SK-N-SH (cell line): ENCODE measurements at regions not wholly inside any gene's neighbourhood (a gene's known extent, or its start where the extent isn't known, plus 50 kb on each side); places are given as distances from the start of the nearest gene placed in this dataset.

Experiments used
- CTCF ChIA-PET: fragments of 300-600, 350-600 bp; formaldehyde crosslinking; extraction: SDS; loops from one replicate; lab custom pipeline; 2021; lab: Yijun Ruan, JAX
- POLR2A ChIA-PET: fragments of 350-600 bp; sonication (Branson Sonifier 250); formaldehyde crosslinking; extraction: SDS; loops from one replicate; lab custom pipeline; 2020; ENCODE audit warnings: antibody characterized with exemption, inconsistent platforms; lab: Yijun Ruan, JAX
- DNase-seq: peaks from one replicate; pipeline ENCODE4 v3.0.0; 2012
- H2AFZ ChIP-seq: fragments of 200-600 bp; sonication (generic); 2 replicates; pipeline ENCODE4 v1.8.1; 2016; ENCODE audit warnings: antibody characterized with exemption, mild to moderate bottlenecking, low read depth
- H3F3A ChIP-seq: fragments of 200-600 bp; sonication (generic); replicated peaks from 2 replicates; pipeline ENCODE3; 2016; ENCODE audit warnings: antibody characterized with exemption, mild to moderate bottlenecking; ENCODE audit not compliant: insufficient read depth
- H3K27ac ChIP-seq, 2 experiments: fragments of 200-500 bp in 1 of 2; fragments of 200-600 bp in 1 of 2; sonication (Bioruptor generic) in 1 of 2; sonication (generic), shearing (Covaris generic) in 1 of 2; 2 replicates each; pipeline versions ENCODE4 v1.5.1 to v1.6.1; 2014 to 2016; ENCODE audit warnings: low read depth in 2 of 2, inconsistent platforms in 1 of 2, low read length in 1 of 2, mild to moderate bottlenecking in 1 of 2, mixed read lengths in 1 of 2
- H3K27me3 ChIP-seq: fragments of 200-600 bp; sonication (generic), shearing (Covaris generic); 2 replicates; pipeline ENCODE4 v1.6.1; 2016; ENCODE audit warnings: mixed run types; ENCODE audit not compliant: insufficient read depth
- H3K36me3 ChIP-seq, 2 experiments: fragments of 200-500 bp in 1 of 2; fragments of 200-600 bp in 1 of 2; sonication (Bioruptor generic) in 1 of 2; sonication (generic) in 1 of 2; replicated peaks in 1 of 2; 2 replicates each; pipeline versions ENCODE3 to v1.5.1; 2014 to 2016; ENCODE audit warnings: low read length in 1 of 2, mild to moderate bottlenecking in 1 of 2; ENCODE audit not compliant: insufficient read depth in 2 of 2, control insufficient read depth in 1 of 2
- H3K4me1 ChIP-seq, 2 experiments: fragments of 200-500 bp in 1 of 2; fragments of 200-600 bp in 1 of 2; sonication (Bioruptor generic) in 1 of 2; sonication (generic), shearing (Covaris generic) in 1 of 2; 2 replicates each; pipeline versions ENCODE4 v1.5.1 to v1.6.1; 2014 to 2016; ENCODE audit warnings: low read depth in 1 of 2, low read length in 1 of 2, mixed run types in 1 of 2; ENCODE audit not compliant: insufficient read depth in 2 of 2, control insufficient read depth in 1 of 2
- H3K4me2 ChIP-seq: fragments of 200-600 bp; sonication (generic), shearing (Covaris generic); 2 replicates; pipeline ENCODE4 v1.6.1; 2017; ENCODE audit warnings: mixed run types
- H3K4me3 ChIP-seq, 2 experiments: fragments of 200-500 bp in 1 of 2; fragments of 200-600 bp in 1 of 2; sonication (Bioruptor generic) in 1 of 2; sonication (generic), shearing (Covaris generic) in 1 of 2; 2 replicates each; pipeline versions ENCODE4 v1.5.1 to v1.8.1; 2014 to 2016; ENCODE audit warnings: low read depth in 2 of 2, inconsistent platforms in 1 of 2, low read length in 1 of 2, mild to moderate bottlenecking in 1 of 2, mixed read lengths in 1 of 2, moderate library complexity in 1 of 2
- H3K79me2 ChIP-seq: fragments of 200-600 bp; sonication (generic); 2 replicates; pipeline ENCODE4 v1.8.1; 2017; ENCODE audit warnings: mild to moderate bottlenecking; ENCODE audit not compliant: insufficient read depth
- H3K9ac ChIP-seq: fragments of 200-600 bp; sonication (generic); 2 replicates; pipeline ENCODE4 v1.6.1; 2017; ENCODE audit warnings: mixed run types
- H3K9me2 ChIP-seq: fragments of 200-600 bp; sonication (generic); 2 replicates; pipeline ENCODE4 v1.6.1; 2017; ENCODE audit warnings: mixed run types
- H3K9me3 ChIP-seq: fragments of 200-600 bp; sonication (generic); 2 replicates; pipeline ENCODE4 v1.6.1; 2017; ENCODE audit warnings: mixed run types, mild to moderate bottlenecking, moderate library complexity
- H4K20me1 ChIP-seq: fragments of 200-600 bp; sonication (generic); 2 replicates; pipeline ENCODE4 v1.6.1; 2017; ENCODE audit warnings: mild to moderate bottlenecking, mixed run types; ENCODE audit not compliant: insufficient read depth
- CTCF ChIP-seq: fragments of 200-600 bp; sonication (generic); IDR thresholded peaks from 2 replicates; pipeline ENCODE4 v1.6.1; 2017; ENCODE audit warnings: antibody characterized with exemption, mild to moderate bottlenecking, moderate library complexity
- ELF1 ChIP-seq: IDR thresholded peaks from 2 replicates; pipeline ENCODE4 v1.4.0; 2012
- EP300 ChIP-seq, 2 experiments: IDR thresholded peaks; 2 replicates each; pipeline versions ENCODE4 v1.4.0 to v1.6.1; 2012; ENCODE audit warnings: borderline replicate concordance in 1 of 2, low read depth in 1 of 2, low read length in 1 of 2
- FOSL2 ChIP-seq: IDR thresholded peaks from 2 replicates; pipeline ENCODE4 v1.4.0; 2012; ENCODE audit warnings: low read depth, mild to moderate bottlenecking, moderate library complexity, borderline replicate concordance
- FOXJ3 ChIP-seq: sonication (generic); formaldehyde crosslinking; IDR thresholded peaks from 2 replicates; pipeline ENCODE4 v1.5.1; 2020; ENCODE audit warnings: mild to moderate bottlenecking, missing genetic modification reagents
- GABPA ChIP-seq: IDR thresholded peaks from 2 replicates; pipeline ENCODE4 v1.4.0; 2012; ENCODE audit warnings: low read depth, mild to moderate bottlenecking
- GATA2 ChIP-seq: sonication (generic); formaldehyde crosslinking; IDR thresholded peaks from 2 replicates; pipeline ENCODE4 v1.5.0; 2020; ENCODE audit warnings: mild to moderate bottlenecking, missing genetic modification reagents
- IRF3 ChIP-seq: fragments of 150-350 bp; IDR thresholded peaks from 2 replicates; pipeline ENCODE4 v1.6.1; 2016; ENCODE audit warnings: mild to moderate bottlenecking, low read depth, low read length
- JUND ChIP-seq: IDR thresholded peaks from 2 replicates; pipeline ENCODE4 v1.4.0; 2012
- NFIC ChIP-seq: IDR thresholded peaks from 2 replicates; pipeline ENCODE4 v1.4.0; 2012; ENCODE audit warnings: borderline replicate concordance
- NRF1 ChIP-seq: IDR thresholded peaks from 2 replicates; pipeline ENCODE4 v1.6.1; 2012; ENCODE audit warnings: low read depth, mild to moderate bottlenecking, low read length
- RCOR1 ChIP-seq: fragments of 150-350 bp; IDR thresholded peaks from 2 replicates; pipeline ENCODE4 v1.6.1; 2017; ENCODE audit warnings: antibody characterized with exemption, low read length
- SMC3 ChIP-seq: IDR thresholded peaks from 2 replicates; pipeline ENCODE4 v1.6.1; 2012; ENCODE audit warnings: low read depth, low read length, improper control_type of control experiment
- USF1 ChIP-seq: IDR thresholded peaks from 2 replicates; pipeline ENCODE4 v1.4.0; 2012; ENCODE audit warnings: low read depth, borderline replicate concordance
- YY1 ChIP-seq: IDR thresholded peaks from 2 replicates; pipeline ENCODE4 v1.4.0; 2012; ENCODE audit warnings: low read depth, mild to moderate bottlenecking
- WGBS: methylation state at CpG from one replicate; pipeline ENCODE4 v1.1.6; 2017; ENCODE audit warnings: low lambda C conversion rate; 5-methylcytosine and 5-hydroxymethylcytosine counted together
- TF ChIP-seq, protein P1 (sequence below): fragments of 150-350 bp; IDR thresholded peaks from 2 replicates; pipeline ENCODE4 v1.6.1; 2017; ENCODE audit warnings: antibody characterized with exemption, low read length, low read depth, borderline replicate concordance

GRCh38 chr2:163541495-163541894 lies 194.3 kb downstream of the FIGN start (continued):
- no peak for TF ChIP-seq SMC3
- no peak for TF ChIP-seq GABPA
- TF ChIP-seq NFIC: no peak
- no peak for TF ChIP-seq USF1
- TF ChIP-seq, protein P1, sequence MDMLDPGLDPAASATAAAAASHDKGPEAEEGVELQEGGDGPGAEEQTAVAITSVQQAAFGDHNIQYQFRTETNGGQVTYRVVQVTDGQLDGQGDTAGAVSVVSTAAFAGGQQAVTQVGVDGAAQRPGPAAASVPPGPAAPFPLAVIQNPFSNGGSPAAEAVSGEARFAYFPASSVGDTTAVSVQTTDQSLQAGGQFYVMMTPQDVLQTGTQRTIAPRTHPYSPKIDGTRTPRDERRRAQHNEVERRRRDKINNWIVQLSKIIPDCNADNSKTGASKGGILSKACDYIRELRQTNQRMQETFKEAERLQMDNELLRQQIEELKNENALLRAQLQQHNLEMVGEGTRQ: no peak

GRCh38 chr2:163528640-163529217 lies 207.1 kb downstream of the FIGN start:
- H3K36me3 ChIP-seq: no peaks in the 10 kb centered on the region
- H3K9me2 ChIP-seq: no peaks in the 10 kb centered on the region
- no peaks in the 10 kb centered on the region for H3K79me2 ChIP-seq
- no peak for DNase-seq
- POLR2A ChIA-PET: no interaction called here
- H3K27ac ChIP-seq: no peak overlapping the region
- no peak overlapping the region for H3K4me2 ChIP-seq
- WGBS: 56% methylated on average over 1 of the region's 1 CpG
- H3K9ac ChIP-seq: no peak overlapping the region
- H3K9me3 ChIP-seq: 0 out of 2 replicates have a peak, but pooled peaks cover 5% of the 10 kb centered on the region
- TF ChIP-seq NFIC (no peak), RCOR1 (no peak), FOXJ3 (CRISPR knock-in tag) (no peak), EP300 (IDR thresholded peaks at IDR 0.05; ENCODE audit: borderline replicate concordance in 1 of 2, low read depth in 1 of 2, low read length in 1 of 2) (no peak), SMC3 (no peak), ELF1 (no peak), JUND (no peak), CTCF (no peak), YY1 (no peak), FOSL2 (no peak), NRF1 (no peak), IRF3 (no peak), GATA2 (CRISPR knock-in tag) (no peak)
- no peaks in the 10 kb centered on the region for H3K27me3 ChIP-seq
- H4K20me1 ChIP-seq: no peaks in the 10 kb centered on the region
- no peaks in the 10 kb centered on the region for H3F3A ChIP-seq
- no peak overlapping the region for H2AFZ ChIP-seq
- H3K4me3 ChIP-seq: no peak overlapping the region
- CTCF ChIA-PET: no interaction called here
- no peaks in the 10 kb centered on the region for H3K4me1 ChIP-seq
